ENCODE measurements at regions not wholly inside any gene's neighbourhood (a gene's known extent, or its start where the extent isn't known, plus 50 kb on each side); places are given as distances from the start of the nearest gene placed in this dataset.

DNA sequence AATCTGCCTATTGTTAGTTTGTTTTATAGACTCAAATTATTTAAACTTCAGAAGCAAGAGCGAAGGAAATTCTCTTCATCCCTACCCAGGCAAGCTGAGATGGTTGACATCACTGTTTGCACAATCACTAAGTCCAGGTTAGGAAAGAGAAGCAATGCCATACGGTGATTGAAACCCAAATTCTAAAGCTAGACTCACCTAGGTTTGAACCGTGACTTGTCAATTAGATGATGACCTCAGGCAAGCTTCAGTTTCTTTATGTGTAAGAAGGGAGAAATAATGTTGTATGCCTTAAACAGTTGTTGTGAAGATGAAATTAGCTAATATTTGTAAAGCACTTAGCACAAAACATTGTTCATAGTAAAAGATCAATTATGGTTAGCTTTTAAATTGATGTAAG, 96.5 kb upstream of the ANKRD55 start:
- in situ Hi-C loops (cut with HindIII; ENCODE audit: extremely low pct_ligation_motif_present, low pct_unique_long_range_greater_than_20kb), result no loop called here
- H3K79me2 ChIP-seq (ENCODE audit: insufficient read depth, low read length), result no peaks in the 10 kb centered on the region
- TF ChIP-seq, protein P1, sequence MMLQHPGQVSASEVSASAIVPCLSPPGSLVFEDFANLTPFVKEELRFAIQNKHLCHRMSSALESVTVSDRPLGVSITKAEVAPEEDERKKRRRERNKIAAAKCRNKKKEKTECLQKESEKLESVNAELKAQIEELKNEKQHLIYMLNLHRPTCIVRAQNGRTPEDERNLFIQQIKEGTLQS (CRISPR knock-in tag; IDR thresholded peaks at IDR 0.05), result 0 out of 2 replicates have a peak, but pooled peaks have one; percentile 10
- TF ChIP-seq NFIC (IDR thresholded peaks at IDR 0.05; ENCODE audit: low read length) (0 out of 2 replicates have a peak, but pooled peaks have one; percentile 1), TBX3 (IDR thresholded peaks at IDR 0.05; ENCODE audit: borderline replicate concordance) (no peak), SIX1 (CRISPR knock-in tag; IDR thresholded peaks at IDR 0.05; ENCODE audit: borderline replicate concordance) (no peak), CEBPB (IDR thresholded peaks at IDR 0.05; ENCODE audit: borderline replicate concordance, low read depth, low read length) (peak; percentile 40; the same call in 1 of the 2 replicates), CEBPG (CRISPR knock-in tag; IDR thresholded peaks at IDR 0.05) (peak; percentile 50; the same call in 1 of the 2 replicates)
- TF ChIP-seq, protein P2, sequence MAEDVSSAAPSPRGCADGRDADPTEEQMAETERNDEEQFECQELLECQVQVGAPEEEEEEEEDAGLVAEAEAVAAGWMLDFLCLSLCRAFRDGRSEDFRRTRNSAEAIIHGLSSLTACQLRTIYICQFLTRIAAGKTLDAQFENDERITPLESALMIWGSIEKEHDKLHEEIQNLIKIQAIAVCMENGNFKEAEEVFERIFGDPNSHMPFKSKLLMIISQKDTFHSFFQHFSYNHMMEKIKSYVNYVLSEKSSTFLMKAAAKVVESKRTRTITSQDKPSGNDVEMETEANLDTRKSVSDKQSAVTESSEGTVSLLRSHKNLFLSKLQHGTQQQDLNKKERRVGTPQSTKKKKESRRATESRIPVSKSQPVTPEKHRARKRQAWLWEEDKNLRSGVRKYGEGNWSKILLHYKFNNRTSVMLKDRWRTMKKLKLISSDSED (CRISPR knock-in tag; IDR thresholded peaks at IDR 0.05), result no peak
- H3K9ac ChIP-seq (ENCODE audit: insufficient read depth, low read depth, low read length), result no peak overlapping the region
- ChIA-PET POLR2A (interaction anchor here (0.9 to 4.1 kb wide), 4 partner anchors 13 to 151 kb away, joined by 3 to 25 read pairs (median 6); no protein-coding TSS in a partner anchor), CTCF (ENCODE audit: low intra/inter-chr PET ratio, low total read pairs) (no interaction called here)
- intact Hi-C loops (cut with micrococcal nuclease; ENCODE audit: unreplicated experiment), result loop anchor here (2.0 kb wide), 1 partner anchor 29 kb away; no protein-coding TSS in a partner anchor
- H3K4me3 ChIP-seq (replicated peaks in 1 of 3; ENCODE audit: insufficient read depth in 1 of 3, low read depth in 2 of 3, low read length in 3 of 3), result no peak overlapping the region; a peak in 1 of 6 replicates
- DNase-seq (ENCODE audit: low spot score) (peak; percentile 30), ATAC-seq (no peak), FAIRE-seq (peak; percentile 51)
- WGBS (ENCODE audit: low lambda C conversion rate), result 60% methylated on average over 3 of the region's 3 CpGs
- H3K27ac ChIP-seq (ENCODE audit: extremely low read length, insufficient read depth, low read length), result peak overlapping the region; percentile 46
- no peak overlapping the region for H2AFZ ChIP-seq (ENCODE audit: low read length)
- BruUV-seq (replicated peaks), result no TSS peak
- no peaks in the 10 kb centered on the region for H4K20me1 ChIP-seq (ENCODE audit: insufficient read depth, low read length)
- no peaks in the 10 kb centered on the region for H3K27me3 ChIP-seq (ENCODE audit: control insufficient read depth in 1 of 2, insufficient read depth in 2 of 2, low read length in 2 of 2)
- H3K36me3 ChIP-seq (replicated peaks in 1 of 2; ENCODE audit: control insufficient read depth in 1 of 2, insufficient read depth in 2 of 2, low read length in 2 of 2), result no peaks in the 10 kb centered on the region
- peaks cover 8% of the 10 kb centered on the region for H3K9me3 ChIP-seq (ENCODE audit: low read length)
- peaks cover 71% of the 10 kb centered on the region for H3K4me1 ChIP-seq (ENCODE audit: insufficient read depth, low read length)
- H3K4me2 ChIP-seq (ENCODE audit: low read depth, low read length), result peak overlapping the region; percentile 44

Data from HepG2 (cell line).